GM21786 (cell line): ENCODE measurements at regions not wholly inside any gene's neighbourhood (a gene's known extent, or its start where the extent isn't known, plus 50 kb on each side); places are given as distances from the start of the nearest gene placed in this dataset.

ENCODE experiments used
- ATAC-seq: cut with Tn5 transposase; IDR thresholded peaks from one replicate; pipeline ENCODE4 v1.9.1; 2021; ENCODE audit not compliant: unreplicated experiment

DNA sequence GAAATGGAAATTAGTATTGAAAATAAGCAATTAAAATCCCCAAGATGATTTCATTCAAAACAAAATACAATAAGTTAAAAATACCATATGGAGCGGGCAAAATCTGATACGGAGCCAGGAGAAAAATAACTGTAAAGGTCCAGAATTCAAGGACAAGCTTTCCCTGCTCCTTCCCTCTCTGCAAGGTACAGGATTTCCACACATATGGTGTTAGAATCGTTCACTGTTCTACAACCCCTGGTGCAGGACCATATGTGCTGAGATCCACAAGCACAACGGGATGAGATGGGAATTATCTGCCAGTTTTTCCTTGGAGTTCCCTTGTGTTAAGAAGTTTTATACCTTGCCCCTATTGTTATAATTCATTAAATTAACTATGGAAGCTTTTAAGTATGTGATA, 94.7 kb upstream of the DMAC1 start:
- no peak for ATAC-seq

DNA sequence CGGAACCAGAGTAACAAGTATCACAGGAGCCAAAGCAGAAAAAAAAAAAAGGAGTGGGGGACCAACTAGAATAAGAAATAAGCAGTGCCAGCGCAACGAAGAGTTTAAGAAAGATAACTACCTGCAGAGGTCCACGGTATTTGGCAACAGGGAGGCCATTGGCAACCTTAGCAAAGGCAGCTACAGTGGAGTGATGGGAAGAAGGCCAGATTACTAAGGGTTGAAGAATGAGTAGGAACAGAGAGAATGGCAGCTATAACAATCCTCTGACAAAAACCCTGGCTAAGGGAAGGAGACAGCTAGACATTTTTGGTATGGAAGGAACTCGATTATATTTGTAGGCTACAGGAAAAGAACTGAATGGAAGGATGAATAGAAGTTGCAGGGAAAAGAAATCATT, 93.4 kb upstream of the DMAC1 start:
- ATAC-seq, result no peak

DNA sequence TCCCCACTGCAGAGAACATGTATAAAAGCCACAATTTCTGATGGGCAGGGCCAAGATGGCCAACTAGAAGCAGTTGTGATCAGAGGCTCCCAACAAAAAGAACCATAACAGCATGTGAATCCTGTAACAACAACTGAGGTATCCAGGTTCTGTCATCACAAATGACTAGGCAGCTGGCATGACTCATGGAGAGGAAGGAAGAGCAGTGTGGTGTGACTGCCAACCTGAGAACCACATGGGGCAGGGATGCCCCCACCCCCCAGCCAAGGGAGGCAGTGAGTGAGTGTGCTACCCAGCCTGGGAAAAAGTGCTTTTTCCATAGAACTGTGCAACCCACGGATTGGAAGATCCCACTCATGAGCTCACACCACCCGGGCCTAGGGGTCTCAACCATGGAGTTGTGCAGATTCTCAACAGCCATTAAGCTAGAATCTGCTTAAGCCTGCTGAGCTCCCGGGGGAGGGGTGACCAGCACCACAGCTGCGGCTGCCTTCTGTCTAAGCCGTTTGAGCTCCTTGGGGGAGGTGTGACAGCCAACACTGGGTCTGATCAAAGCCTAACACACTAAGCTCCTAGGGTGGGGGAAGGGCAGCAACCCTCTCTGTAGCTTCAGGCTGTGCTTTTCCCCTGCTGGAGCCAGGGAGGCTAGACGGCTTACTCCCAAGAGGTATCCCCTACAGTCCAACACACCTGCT, 80.1 kb upstream of the DMAC1 start:
- peak; percentile 59 for ATAC-seq

DNA sequence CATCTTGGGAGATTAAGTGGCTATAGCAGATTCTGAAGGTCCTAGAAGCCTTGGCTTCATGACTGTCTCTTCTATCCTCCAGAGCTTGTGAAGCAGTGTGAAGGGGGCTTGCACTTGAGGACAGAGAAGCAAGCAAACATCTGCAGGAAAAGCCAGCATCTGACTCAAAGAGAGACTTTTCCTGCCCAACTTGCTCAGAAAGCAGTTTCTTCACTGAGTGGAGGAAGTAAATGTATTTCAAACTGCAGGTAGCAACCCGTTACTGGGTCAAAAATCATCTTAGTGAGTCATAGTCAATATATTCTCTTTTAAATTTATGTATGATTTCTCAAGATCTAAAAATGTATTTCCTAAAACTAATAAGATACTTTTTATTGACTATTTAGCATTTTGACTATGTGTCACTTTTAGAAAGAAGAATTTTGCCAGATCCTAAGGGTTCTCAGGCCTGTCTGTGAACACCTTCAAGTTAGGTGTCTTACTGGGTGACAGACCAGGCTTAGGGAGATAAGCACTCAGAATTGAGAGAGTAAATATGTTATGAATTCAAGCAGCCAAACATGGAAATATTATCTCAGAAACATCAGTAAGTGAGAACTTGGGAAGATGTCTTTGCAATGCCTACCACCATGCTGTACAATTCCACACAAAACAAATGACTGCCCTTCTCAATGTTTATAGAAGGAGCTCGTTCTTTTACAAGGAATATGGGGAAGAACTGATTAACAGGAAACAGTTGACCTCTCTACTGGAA, 72.6 kb upstream of the DMAC1 start:
- ATAC-seq, result no peak

GRCh38 chr9:7869340-7869739, 69.8 kb upstream of the DMAC1 start:
- no peak for ATAC-seq

DNA sequence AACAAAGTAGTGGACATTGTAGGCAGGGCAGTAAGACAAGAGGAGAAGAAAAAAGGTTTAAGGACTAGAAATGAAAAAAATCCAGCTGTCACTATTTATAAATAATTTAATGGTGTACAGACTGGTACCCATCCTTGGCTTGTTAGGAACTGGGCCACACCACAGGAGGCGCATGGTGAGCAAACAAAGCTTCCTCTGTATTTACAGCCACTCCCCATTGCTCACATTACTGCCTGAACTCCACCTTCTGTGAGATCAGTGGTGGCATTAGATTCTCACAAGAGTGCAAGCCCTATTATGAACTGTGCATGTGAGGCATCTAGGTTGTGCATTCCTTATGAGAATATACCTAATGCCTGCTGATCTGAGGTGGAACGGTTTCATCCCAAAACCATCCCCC, 62.6 kb upstream of the DMAC1 start:
- ATAC-seq, result no peak

- ATAC-seq, result no peak
These were observed 61.5 kb upstream of the DMAC1 start for GRCh38 chr9:7861086-7861485.

DNA sequence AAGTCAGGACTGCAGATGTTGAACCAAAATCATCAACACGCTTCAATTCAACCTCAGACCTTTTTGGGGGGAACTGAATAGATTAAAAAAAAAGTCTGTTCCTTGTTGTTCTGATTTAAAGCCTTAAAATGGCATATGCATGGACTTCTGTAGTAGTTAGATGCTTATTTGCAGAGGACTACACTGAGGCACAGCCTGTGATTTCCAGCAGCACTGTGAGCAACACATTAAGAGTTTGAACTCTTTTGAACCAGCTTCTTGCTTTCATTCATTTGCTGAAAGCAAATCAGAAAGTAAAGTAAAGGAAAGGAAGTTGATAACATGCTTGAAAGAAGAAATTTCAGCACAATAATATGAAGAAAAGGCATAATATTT, 60.7 kb upstream of the DMAC1 start:
- ATAC-seq, result no peak

DNA sequence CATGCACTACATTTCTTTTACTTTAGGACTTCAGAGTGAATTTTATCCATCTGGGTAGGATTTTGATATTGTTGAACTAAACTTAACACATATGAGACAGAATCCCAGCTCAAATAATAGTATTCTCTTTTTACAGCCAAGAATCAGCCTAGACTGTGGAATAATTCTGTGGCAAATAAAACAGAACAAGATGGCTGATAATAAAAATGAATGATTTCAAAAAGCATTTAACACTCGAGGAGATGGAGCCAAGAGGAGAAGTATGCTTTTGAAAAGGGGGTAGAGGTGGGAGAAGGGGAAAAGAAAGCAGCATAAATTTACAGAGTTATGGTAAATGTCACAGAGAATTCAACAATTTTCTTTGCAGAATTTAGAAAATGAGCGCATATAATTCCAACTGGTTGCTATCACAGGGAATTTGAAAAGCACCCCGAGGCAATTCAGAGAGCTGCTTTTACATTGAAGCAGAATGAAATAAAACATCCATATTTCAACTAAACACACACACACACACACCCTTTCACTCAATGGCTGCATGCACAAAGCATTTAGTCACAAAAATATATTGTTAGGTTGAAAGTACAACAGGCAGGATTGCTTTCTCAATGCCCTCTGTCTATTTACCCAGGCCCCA, 60.2 kb upstream of the DMAC1 start:
- ATAC-seq, result no peak

- ATAC-seq, result no peak
These were observed 58.6 kb upstream of the DMAC1 start for GRCh38 chr9:7858166-7858565.

- no peak for ATAC-seq
These were observed 55.2 kb upstream of the DMAC1 start for GRCh38 chr9:7854763-7855162.
